NCI-H146 (cell line): ENCODE measurements at regions not wholly inside any gene's neighbourhood (a gene's known extent, or its start where the extent isn't known, plus 50 kb on each side); places are given as distances from the start of the nearest gene placed in this dataset.

Experiments
- DNase-seq: peaks from one replicate; lab custom pipeline; 2025; lab: John Stamatoyannopoulos, UW

- DNase-seq, result no peak
Measured at GRCh38 chr4:166491635-166492034, 618.6 kb downstream of the TLL1 start.

DNA sequence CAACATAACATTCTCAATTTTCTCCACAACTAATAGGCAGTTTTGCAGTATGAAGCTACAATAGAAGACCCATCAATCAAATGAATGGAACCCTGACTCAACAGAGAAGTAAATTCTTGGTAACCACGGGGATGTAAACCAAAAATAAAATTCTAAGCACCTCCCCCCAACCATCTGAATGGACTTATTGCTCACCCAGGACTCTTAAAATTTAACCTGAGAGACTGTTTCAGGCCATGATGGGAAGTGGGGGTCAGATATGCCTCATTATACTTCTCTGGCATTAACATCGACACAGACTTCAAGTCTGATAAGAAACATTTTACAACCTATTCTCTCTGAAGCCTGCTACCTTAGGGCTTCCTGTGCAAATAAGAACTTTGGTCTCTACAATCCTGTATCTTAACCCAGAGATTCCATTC, 620.9 kb downstream of the TLL1 start:
- DNase-seq, result no peak

DNA sequence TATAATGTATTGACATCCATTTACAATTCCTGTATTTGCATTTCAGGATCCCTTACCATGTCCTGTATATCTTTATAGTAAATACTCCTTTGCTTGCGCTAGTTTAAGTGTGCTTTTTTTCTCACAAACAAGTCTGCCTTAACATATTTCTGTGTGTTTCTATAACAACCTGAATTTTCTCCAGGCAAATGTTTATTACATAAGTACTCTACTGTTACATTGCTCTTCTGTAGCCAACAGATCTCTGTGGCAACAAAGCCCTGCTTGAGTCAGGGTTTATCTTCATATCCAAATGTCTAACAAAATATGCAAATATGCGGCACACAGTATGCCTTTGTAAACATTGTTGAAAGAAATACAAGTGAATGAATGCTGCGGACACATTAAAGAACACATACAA, 625.5 kb downstream of the TLL1 start:
- no peak for DNase-seq

- no peak for DNase-seq
Measured at GRCh38 chr4:166499820-166500219, 626.8 kb downstream of the TLL1 start.

DNA sequence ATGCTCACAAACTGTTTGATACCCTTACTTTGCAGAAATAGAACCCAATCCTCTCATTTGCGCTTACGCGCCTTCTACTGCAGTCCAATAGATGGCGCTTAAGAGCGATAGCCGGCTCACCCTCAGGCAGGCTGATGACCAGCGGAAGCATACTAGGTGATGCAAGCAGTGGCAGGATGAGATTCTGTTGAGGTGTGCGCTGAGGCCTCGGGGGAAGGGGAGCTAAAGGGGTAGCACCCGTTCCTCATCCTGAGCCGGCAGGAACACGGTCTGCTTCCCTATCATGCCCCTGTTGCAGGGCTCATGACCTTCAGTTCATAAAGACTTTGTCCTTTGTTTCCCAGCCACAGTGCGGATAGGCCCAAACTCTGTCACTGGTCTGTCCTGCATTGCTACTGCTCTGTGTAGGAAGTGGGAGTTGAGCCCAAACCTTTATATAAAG, 628.9 kb downstream of the TLL1 start:
- DNase-seq, result no peak

- no peak for DNase-seq
Measured at GRCh38 chr4:166502660-166503059, 629.6 kb downstream of the TLL1 start.

- DNase-seq, result no peak
Measured at GRCh38 chr4:166506051-166506450, 633.0 kb downstream of the TLL1 start.

GRCh38 chr4:166512267-166512666, 639.2 kb downstream of the TLL1 start:
- no peak for DNase-seq

DNA sequence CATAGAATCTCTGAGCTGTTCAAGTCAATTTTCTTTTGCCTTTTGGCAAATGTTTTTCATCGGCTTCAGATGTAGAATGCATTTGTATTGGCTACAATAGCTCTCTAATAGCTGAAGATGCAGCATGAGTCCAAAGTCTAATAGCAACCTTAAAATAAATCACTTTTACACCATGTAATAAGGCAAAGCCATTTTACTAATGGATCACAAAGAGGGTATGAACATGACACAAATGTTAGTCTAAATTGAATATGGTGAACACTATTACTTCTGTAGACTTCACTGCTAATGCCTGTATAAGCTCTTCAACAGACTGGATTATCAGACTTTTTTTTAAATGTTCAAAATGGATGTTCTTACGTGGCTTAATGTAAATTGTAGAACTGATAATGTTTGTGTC, 645.3 kb downstream of the TLL1 start:
- DNase-seq, result peak; percentile 12

DNA sequence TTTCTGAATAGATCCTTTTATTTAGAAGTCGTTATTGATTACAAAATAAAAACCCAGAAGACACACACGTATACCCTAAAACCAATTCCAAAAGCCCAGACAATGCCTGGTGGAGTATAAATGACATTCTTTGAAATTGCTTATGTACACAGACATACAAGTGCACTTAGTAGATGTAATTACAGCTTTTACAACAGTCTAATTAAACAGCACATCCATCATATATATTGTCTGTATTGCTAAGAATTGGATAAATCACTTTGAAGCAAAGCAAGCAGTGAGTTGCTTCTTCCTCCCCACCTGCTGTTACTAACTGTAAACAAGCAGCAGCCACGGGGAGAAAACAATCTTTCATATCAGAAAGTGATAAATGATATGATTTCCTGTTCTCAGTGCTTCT, 645.7 kb downstream of the TLL1 start:
- peak; percentile 90 for DNase-seq

- DNase-seq, result peak; percentile 9
Measured at GRCh38 chr4:166519774-166520173, 646.7 kb downstream of the TLL1 start.

DNA sequence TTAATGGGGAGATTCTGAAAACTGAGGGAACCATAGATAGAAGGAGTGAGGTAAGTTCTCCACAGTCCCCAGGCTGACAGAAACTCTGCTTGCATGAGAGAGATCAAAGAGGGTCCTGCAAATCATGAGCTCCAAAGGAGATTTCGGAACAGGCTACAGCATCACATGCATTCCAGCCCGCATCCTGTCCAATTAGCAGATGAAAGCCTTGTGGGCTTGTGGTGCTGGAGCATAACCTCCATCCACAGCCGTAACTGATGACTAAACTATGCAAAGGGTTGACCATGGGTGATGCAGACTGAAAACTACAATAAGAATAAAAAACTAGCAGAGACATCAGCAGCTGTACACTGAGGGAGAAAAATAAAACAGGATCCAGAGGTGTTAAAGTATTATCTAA, 654.5 kb downstream of the TLL1 start:
- no peak for DNase-seq

- DNase-seq, result no peak
Measured at GRCh38 chr4:166531703-166532102, 658.7 kb downstream of the TLL1 start.

DNA sequence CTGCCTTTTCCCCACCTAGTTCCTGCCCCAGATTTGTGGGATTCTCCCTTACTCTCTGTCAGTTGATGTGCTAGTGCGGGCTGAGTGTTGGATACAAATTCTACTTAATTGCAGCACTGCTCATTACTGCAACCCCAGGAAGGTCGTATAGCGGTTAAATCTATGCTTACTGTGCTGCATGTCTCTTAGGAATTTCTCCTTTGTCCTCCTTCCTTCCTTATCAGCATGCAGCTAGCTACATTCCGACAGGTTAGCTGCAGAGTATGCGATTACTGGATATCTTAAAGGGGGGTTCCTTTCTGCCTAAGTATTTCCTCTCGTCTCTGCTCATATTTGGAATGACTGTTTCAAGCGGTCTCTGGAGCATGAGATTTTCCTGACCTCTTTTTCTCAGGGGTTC, 662.8 kb downstream of the TLL1 start:
- no peak for DNase-seq

- no peak for DNase-seq
Measured at GRCh38 chr4:166538491-166539005, 665.5 kb downstream of the TLL1 start.

- DNase-seq, result no peak
Measured at GRCh38 chr4:166546009-166546408, 673.0 kb downstream of the TLL1 start.

GRCh38 chr4:166577639-166578038, 656.7 kb downstream of the SPOCK3 start:
- DNase-seq, result no peak

DNA sequence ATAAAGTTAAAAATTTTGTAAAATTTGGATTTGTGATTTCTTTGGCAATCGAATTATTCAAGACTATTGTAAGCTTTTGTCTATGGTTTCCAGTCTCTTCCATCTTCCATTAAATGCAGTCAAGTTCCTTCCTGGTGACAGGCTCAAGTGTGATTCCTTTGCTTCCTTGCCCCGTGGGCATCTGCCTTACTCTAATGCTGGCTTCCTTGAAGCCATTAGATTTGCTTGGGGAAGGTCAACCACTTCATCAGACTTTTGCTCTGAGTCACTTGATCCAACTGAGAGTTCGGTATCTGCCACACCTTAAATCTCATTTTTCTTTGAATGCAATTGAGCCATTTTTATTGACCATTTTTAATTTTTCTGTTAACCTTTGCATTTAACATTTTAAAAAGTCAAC, 648.8 kb downstream of the SPOCK3 start:
- DNase-seq, result no peak

DNA sequence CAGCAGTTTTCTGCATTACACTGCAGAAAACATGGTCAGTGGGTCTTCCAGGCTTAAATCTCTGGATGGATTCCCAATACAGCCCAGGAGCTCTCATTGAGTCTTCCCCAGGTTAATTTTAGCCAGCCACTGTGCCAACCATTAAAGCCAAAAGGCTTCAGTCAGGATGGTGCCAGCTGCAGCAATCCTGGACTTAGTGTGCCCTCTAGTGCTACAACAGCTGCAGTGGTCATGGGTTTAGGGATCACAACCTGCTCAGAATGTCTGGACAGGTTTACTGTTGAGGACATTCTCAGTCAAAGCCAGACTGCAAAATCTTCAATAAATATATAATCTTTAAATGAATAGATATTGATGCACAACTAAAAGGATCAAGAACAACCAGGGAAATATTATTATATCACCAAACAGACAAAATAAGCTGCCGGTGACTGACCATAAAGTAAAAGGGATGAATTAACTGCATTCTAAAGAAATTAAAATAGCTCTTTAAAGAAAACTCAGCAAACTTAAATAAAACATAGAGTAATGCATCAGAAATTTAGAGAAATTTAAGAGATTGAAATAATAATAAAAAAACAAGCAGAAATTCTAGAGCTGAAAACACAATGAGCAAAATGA, 639.9 kb downstream of the SPOCK3 start:
- peak; percentile 38 for DNase-seq

DNA sequence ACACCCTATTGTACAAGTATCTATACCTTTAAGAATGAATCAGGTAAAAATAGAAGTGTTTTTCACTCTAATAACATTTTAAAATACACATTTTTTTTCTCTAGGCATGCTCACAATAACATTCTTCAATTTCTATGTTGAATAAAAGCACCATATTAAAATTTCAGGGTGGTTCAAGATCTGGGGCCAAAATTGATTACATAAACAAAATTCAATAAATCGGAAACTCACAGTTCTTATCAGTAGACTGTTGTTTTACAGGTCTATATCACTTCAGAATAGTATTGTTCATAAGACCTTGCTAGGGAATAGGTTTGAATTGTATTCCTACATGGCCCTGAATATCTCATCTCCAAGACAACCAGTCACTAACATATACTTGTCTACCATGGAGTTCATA, 634.0 kb downstream of the SPOCK3 start:
- DNase-seq, result no peak

DNA sequence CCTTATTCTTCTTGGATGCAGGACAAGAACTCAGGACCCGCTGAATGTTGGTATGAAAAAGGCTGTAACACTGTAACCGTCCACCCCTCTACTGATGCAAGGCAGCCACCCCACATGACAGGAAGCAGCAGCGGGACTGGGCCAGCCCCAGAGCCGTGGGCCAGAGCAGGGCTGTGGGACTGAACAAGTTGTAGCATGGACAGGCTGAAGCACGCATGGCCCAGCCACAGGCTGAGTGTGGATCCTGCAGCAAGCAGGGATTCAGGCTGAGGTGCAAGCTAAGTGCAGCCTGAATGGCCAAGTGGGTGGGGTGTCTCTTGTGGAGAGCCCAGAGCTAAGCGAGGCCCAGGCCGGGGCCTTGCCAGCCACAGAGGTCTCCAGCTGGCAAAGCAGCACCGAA, 632.2 kb downstream of the SPOCK3 start:
- no peak for DNase-seq

DNA sequence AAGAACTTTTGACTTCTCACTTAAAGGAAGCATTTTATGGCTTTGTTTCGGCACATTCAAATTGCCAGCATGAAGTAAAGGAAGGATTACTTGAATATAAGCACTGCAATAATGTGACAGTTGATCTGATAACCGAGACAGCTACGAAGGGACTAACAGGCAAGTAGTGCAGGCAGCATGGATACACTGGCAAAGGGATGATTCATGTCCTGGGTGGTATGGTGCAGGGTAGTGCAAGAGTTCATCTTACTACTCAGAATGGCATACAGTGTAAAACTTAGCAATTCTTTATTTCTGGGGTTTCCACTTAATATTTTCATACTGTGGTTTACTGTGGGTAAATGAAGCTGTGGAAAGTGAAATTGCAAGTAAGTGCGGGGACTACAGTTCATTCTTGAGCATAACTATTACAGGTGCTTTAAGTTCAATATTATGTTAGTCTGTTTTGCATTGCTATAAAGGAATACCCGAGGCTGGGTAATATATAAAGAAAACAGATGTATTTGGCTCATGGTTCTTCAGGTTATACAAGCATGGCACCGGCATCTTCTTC, 611.8 kb downstream of the SPOCK3 start:
- DNase-seq, result no peak

DNA sequence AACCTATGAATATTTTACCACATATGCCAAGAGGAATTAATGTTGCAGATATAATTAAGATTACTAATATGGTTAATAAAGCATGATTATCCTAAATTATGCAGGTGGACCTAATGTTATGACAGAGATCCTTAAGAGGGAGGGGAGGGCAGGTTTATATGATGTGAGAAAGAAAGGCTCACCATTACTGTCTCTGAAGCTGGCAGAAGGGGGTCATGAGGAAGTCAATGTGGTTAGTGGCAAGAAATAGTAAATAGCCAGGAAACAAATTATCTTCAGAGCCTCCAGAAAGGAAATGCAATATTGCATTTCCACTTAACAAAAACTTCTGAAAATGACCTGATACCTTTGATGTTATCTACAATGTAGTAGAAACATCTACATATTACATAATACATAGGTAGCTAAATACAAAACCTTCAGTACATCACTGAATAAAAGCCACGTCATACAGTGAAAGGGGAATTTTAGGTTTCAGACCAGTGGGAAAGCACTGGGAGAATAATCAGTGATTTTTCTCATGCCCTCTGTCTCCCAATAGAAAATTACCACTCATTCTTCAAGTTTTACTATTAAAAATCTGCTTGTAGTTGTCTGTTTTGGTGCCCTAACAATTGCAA, 609.2 kb downstream of the SPOCK3 start:
- no peak for DNase-seq

- no peak for DNase-seq
Measured at GRCh38 chr4:166628454-166628853, 605.8 kb downstream of the SPOCK3 start.
